NT2/D1 (cell line): ENCODE measurements at regions not wholly inside any gene's neighbourhood (a gene's known extent, or its start where the extent isn't known, plus 50 kb on each side); places are given as distances from the start of the nearest gene placed in this dataset.
"Not testable (repeated sequence)": the region's sequence is repeated elsewhere in the genome, so short reads cannot be mapped to it uniquely, and the experiment has no call there.

ENCODE experiments used
- DNase-seq: peaks from one replicate; pipeline ENCODE4 v3.0.0-alpha.2; 2011; ENCODE audit warnings: low read depth, low spot score
- H3K27me3 ChIP-seq: 2 replicates; pipeline ENCODE4 v1.6.0; 2011; ENCODE audit warnings: mild to moderate bottlenecking; ENCODE audit not compliant: insufficient read length, insufficient read depth
- H3K36me3 ChIP-seq: 2 replicates; pipeline ENCODE4 v1.6.1; 2011; ENCODE audit warnings: mild to moderate bottlenecking, low read length, mixed read lengths; ENCODE audit not compliant: insufficient read depth, insufficient read length
- H3K4me1 ChIP-seq: 2 replicates; pipeline ENCODE4 v1.5.1; 2011; ENCODE audit not compliant: insufficient read depth, insufficient read length
- H3K4me3 ChIP-seq: 2 replicates; pipeline ENCODE4 v1.5.1; 2011; ENCODE audit warnings: low read depth; ENCODE audit not compliant: insufficient read length
- H3K9ac ChIP-seq: 2 replicates; pipeline ENCODE4 v1.6.0; 2011; ENCODE audit warnings: low read depth; ENCODE audit not compliant: insufficient read length
- H3K9me3 ChIP-seq: 2 replicates; pipeline ENCODE4 v1.5.1; 2011; ENCODE audit warnings: mild to moderate bottlenecking, low read length; ENCODE audit not compliant: insufficient read depth
- SUZ12 ChIP-seq: IDR thresholded peaks from 2 replicates; pipeline ENCODE4 v1.6.1; 2011; ENCODE audit not compliant: insufficient read length, insufficient read depth; ENCODE audit errors: extremely low read depth
- YY1 ChIP-seq: IDR thresholded peaks from 2 replicates; pipeline ENCODE4 v1.6.1; 2011; ENCODE audit not compliant: insufficient read length, insufficient read depth
- ZNF274 ChIP-seq: IDR thresholded peaks from 2 replicates; pipeline ENCODE4 v1.6.1; 2011; ENCODE audit warnings: mild to moderate bottlenecking, low read depth, low read length

GRCh38 chr10:94111367-94111766 is 117.6 kb downstream of the PLCE1 start:
- no peak for DNase-seq
- Histone ChIP-seq H3K27me3 (no peaks in the 10 kb centered on the region), H3K36me3 (no peaks in the 10 kb centered on the region), H3K4me1 (no peaks in the 10 kb centered on the region), H3K9me3 (no peaks in the 10 kb centered on the region), H3K9ac (no peak overlapping the region), H3K4me3 (no peak overlapping the region)
- no peak for TF ChIP-seq YY1
- no peak for TF ChIP-seq SUZ12
- no peak for TF ChIP-seq ZNF274

- H3K36me3 ChIP-seq: no peaks in the 10 kb centered on the region
- H3K9me3 ChIP-seq: no peaks in the 10 kb centered on the region
- no peaks in the 10 kb centered on the region for H3K4me1 ChIP-seq
- DNase-seq: no peak
- TF ChIP-seq YY1 (no peak), SUZ12 (no peak), ZNF274 (no peak)
- H3K9ac ChIP-seq: no peak overlapping the region
- H3K4me3 ChIP-seq: no peak overlapping the region
- H3K27me3 ChIP-seq: no peaks in the 10 kb centered on the region
Measured at GRCh38 chr10:94112321-94112720, 118.6 kb downstream of the PLCE1 start.

DNA sequence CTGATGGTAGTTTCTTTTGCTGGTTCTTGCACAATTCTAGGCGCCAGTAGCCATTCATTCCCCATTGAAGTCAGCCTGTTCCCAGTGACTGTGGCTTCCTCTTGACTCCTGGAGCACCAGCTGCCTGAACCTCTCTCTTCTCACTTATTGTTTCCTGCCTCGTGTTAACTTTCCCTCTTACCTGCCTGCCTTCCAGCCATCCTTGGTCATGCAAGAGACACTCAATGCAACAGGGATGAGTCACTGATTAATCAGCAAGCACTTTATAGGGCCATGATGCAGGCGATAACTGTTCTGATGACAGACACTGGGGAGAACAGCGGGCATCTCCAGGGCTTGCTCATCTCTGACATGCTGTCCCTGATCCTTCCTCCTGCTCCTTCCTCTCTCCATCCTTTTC is 122.0 kb downstream of the PLCE1 start:
- Histone ChIP-seq H3K9me3 (no peaks in the 10 kb centered on the region), H3K4me3 (no peak overlapping the region), H3K27me3 (no peaks in the 10 kb centered on the region), H3K9ac (no peak overlapping the region), H3K36me3 (no peaks in the 10 kb centered on the region), H3K4me1 (no peaks in the 10 kb centered on the region)
- TF ChIP-seq YY1: no peak
- no peak for TF ChIP-seq SUZ12
- TF ChIP-seq ZNF274: no peak
- no peak for DNase-seq

GRCh38 chr10:94116848-94117247 is 123.1 kb downstream of the PLCE1 start:
- H3K4me3 ChIP-seq: no peak overlapping the region
- H3K9me3 ChIP-seq: no peaks in the 10 kb centered on the region
- DNase-seq: no peak
- H3K9ac ChIP-seq: no peak overlapping the region
- no peaks in the 10 kb centered on the region for H3K36me3 ChIP-seq
- no peak for TF ChIP-seq SUZ12
- no peak for TF ChIP-seq ZNF274
- H3K4me1 ChIP-seq: no peaks in the 10 kb centered on the region
- H3K27me3 ChIP-seq: no peaks in the 10 kb centered on the region

GRCh38 chr10:94122211-94122610 is 128.5 kb downstream of the PLCE1 start:
- TF ChIP-seq YY1 (no peak), ZNF274 (no peak), SUZ12 (no peak)
- H3K9me3 ChIP-seq: no peaks in the 10 kb centered on the region

DNA sequence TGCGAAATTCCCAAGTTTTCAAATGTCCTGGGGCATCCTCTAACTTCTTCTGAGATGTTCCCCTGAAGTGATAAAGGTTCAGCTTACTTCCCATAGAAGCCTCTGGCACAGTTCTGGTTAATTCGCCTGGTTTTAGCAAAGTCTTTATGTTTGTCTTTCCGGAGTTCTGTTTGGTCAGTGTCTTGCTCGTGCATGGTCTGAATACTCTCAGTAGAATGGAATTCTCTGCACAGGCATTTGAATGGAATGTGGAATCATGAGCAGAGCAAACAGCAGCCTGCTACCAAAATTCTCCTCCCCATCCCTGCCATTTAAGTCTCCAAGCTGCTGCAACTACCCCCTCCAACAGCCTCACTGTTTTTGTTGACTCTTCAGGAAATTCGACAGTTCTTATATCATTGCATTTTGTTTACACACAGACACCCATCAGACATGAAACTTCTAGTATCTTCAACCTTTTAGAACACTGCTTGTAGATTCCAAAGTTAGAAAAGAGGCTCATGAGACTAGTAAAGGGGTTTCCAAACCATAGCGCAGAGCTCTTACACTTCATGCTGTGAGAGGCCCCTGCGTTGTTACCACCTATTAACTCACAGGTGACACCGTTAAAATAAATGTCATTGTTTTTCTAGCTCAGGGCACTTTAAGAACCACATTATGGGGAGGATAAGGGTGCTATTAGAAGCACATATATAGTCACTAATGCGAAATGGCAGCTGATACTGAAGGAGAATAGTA is 129.7 kb downstream of the PLCE1 start:
- DNase-seq: peak; percentile 33
- Histone ChIP-seq H3K9ac (no peak overlapping the region), H3K4me3 (no peak overlapping the region), H3K4me1 (no peaks in the 10 kb centered on the region), H3K9me3 (no peaks in the 10 kb centered on the region), H3K27me3 (no peaks in the 10 kb centered on the region), H3K36me3 (no peaks in the 10 kb centered on the region)
- TF ChIP-seq ZNF274 (no peak), YY1 (no peak), SUZ12 (no peak)

More at GRCh38 chr10:94122211-94122610, 128.5 kb downstream of the PLCE1 start:
- no peaks in the 10 kb centered on the region for H3K4me1 ChIP-seq
- DNase-seq: no peak
- H3K27me3 ChIP-seq: no peaks in the 10 kb centered on the region
- no peaks in the 10 kb centered on the region for H3K36me3 ChIP-seq
- H3K9ac ChIP-seq: no peak overlapping the region
- no peak overlapping the region for H3K4me3 ChIP-seq

DNA sequence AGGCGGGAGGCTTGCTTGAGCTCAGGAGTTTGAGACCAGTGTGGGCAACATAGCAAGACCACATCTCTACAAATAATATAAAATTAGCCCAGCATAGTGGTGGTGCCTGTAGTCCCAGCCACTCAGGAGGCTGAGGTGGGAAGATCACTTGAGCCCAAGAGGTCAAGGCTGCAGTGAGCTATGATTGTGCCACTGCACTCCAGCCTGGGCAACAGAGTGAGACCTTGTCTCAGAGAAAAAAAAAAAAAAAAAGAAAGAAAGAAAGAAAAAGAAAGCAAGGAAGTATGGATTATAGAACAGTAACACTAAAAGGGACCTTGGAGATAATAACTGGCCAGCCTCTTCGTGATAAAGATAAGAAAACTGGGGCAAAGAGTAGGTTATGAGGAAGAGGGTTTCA is 130.4 kb downstream of the PLCE1 start:
- not testable (repeated sequence) for DNase-seq, H3K9ac ChIP-seq, H3K9me3 ChIP-seq, H3K4me1 ChIP-seq, H3K27me3 ChIP-seq, H3K4me3 ChIP-seq, H3K36me3 ChIP-seq

DNA sequence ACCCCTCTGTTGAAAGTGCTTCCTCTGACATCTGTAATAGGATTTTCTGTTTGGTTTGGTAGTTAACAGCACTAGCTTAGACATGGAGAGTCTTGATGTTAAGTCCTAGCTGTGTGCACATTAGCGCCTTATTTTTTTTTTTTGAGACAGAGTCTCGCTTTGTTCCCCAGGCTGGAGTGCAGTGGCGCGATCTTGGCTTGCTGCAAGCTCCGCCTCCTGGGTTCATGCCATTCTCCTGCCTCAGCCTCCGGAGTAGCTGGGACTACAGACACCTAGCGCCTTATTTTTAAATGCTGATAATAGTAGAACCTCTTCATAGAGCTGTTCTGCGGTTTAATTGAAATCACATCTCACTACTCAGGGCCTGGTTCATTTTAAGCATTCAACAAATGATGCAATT is 131.5 kb downstream of the PLCE1 start:
- H3K27me3 ChIP-seq, H3K9me3 ChIP-seq, H3K4me1 ChIP-seq, H3K9ac ChIP-seq, H3K36me3 ChIP-seq, H3K4me3 ChIP-seq, DNase-seq: not testable (repeated sequence)
